ENCODE measurements at regions not wholly inside any gene's neighbourhood (a gene's known extent, or its start where the extent isn't known, plus 50 kb on each side); places are given as distances from the start of the nearest gene placed in this dataset.

DNA sequence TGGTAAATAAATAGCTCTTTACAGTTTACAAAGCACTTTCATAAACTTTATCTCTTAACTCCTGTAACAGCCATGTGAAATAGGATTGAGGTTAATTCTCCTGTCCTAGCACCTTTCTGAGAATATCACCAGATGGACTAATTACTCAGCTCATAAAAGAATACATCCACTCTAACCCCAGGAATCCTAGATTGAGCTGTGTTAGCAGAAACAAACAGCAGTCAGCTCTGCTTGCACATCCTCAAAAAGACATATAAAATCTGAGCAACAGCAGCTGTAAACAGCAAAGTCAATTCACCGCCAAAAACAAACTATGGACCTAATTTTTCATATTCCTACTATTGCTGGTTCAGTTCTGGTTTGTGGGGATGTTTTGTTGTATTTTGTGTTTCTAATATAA is 182.8 kb downstream of the QDPR start:
- SMC1A ChIA-PET (ENCODE audit: uncharacterized antibody, unreplicated experiment), result interaction anchor here (0.5 to 1.4 kb wide), 7 partner anchors 8 to 1038 kb away, joined by 3 to 7 read pairs (median 4); no protein-coding TSS in a partner anchor
- in situ Hi-C loops (cut with MboI) (loop anchor here (10.0 kb wide), 2 partner anchors 414 to 1044 kb away; no protein-coding TSS in a partner anchor), intact Hi-C loops (cut with micrococcal nuclease; ENCODE audit: unreplicated experiment) (loop anchor here (10.0 kb wide), 1 partner anchor 1034 kb away; no protein-coding TSS in a partner anchor)
- TF ChIP-seq ETV6 (conservative IDR thresholded peaks at IDR 0.05 in 1 of 2, IDR thresholded peaks at IDR 0.05 in 1 of 2; ENCODE audit: borderline replicate concordance in 1 of 2, low read depth in 1 of 2) (no peak), NFYB (IDR thresholded peaks at IDR 0.05; ENCODE audit: insufficient read depth, low read depth, low read length) (no peak), SRF (IDR thresholded peaks at IDR 0.05; ENCODE audit: low read depth in 2 of 2, low read length in 2 of 2) (no peak), YBX1 (IDR thresholded peaks at IDR 0.05) (no peak), NFXL1 (IDR thresholded peaks at IDR 0.05; ENCODE audit: borderline replicate concordance) (no peak), SIN3A (IDR thresholded peaks at IDR 0.05; ENCODE audit: low read depth, low read length) (no peak), ZNF217 (IDR thresholded peaks at IDR 0.05) (no peak), DPF2 (IDR thresholded peaks at IDR 0.05) (no peak), SUPT20H (IDR thresholded peaks at IDR 0.05; ENCODE audit: borderline replicate concordance, control insufficient read depth, low read depth, low read length) (no peak), SMARCA5 (IDR thresholded peaks at IDR 0.05) (no peak), MEF2B (IDR thresholded peaks at IDR 0.05; ENCODE audit: partially characterized antibody, poor library complexity, severe bottlenecking) (no peak)
- TF ChIP-seq, protein P1, sequence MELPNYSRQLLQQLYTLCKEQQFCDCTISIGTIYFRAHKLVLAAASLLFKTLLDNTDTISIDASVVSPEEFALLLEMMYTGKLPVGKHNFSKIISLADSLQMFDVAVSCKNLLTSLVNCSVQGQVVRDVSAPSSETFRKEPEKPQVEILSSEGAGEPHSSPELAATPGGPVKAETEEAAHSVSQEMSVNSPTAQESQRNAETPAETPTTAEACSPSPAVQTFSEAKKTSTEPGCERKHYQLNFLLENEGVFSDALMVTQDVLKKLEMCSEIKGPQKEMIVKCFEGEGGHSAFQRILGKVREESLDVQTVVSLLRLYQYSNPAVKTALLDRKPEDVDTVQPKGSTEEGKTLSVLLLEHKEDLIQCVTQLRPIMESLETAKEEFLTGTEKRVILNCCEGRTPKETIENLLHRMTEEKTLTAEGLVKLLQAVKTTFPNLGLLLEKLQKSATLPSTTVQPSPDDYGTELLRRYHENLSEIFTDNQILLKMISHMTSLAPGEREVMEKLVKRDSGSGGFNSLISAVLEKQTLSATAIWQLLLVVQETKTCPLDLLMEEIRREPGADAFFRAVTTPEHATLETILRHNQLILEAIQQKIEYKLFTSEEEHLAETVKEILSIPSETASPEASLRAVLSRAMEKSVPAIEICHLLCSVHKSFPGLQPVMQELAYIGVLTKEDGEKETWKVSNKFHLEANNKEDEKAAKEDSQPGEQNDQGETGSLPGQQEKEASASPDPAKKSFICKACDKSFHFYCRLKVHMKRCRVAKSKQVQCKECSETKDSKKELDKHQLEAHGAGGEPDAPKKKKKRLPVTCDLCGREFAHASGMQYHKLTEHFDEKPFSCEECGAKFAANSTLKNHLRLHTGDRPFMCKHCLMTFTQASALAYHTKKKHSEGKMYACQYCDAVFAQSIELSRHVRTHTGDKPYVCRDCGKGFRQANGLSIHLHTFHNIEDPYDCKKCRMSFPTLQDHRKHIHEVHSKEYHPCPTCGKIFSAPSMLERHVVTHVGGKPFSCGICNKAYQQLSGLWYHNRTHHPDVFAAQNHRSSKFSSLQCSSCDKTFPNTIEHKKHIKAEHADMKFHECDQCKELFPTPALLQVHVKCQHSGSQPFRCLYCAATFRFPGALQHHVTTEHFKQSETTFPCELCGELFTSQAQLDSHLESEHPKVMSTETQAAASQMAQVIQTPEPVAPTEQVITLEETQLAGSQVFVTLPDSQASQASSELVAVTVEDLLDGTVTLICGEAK (IDR thresholded peaks at IDR 0.05; ENCODE audit: borderline replicate concordance), result no peak
- Histone ChIP-seq H3K9ac (ENCODE audit: control insufficient read depth, insufficient read depth, low read length) (no peak overlapping the region), H3K4me2 (ENCODE audit: control insufficient read depth, insufficient read depth) (no peak overlapping the region), H3K79me2 (ENCODE audit: control insufficient read depth, insufficient read depth, low read length) (no peaks in the 10 kb centered on the region), H3K27ac (ENCODE audit: control insufficient read depth, insufficient read depth) (no peak overlapping the region), H3K4me1 (ENCODE audit: control insufficient read depth, insufficient read depth, low read length) (no peaks in the 10 kb centered on the region), H3K4me3 (no peak overlapping the region), H3K27me3 (replicated peaks in 1 of 2; ENCODE audit: control insufficient read depth in 2 of 2, insufficient read depth in 2 of 2, low read length in 1 of 2) (no peaks in the 10 kb centered on the region), H3K9me3 (replicated peaks; ENCODE audit: control insufficient read depth, insufficient read depth, low read length) (no peaks in the 10 kb centered on the region), H2AFZ (ENCODE audit: control insufficient read depth, low read depth, low read length) (no peak overlapping the region), H3K36me3 (ENCODE audit: control insufficient read depth in 2 of 2, insufficient read depth in 2 of 2, low read length in 1 of 2) (no peaks in the 10 kb centered on the region), H4K20me1 (ENCODE audit: control insufficient read depth, insufficient read depth) (no peaks in the 10 kb centered on the region)
- no TSS peak for BruUV-seq (replicated peaks)
- no peak for ATAC-seq
- FAIRE-seq, result no peak
- CTCF ChIA-PET, result interaction anchor here (0.9 to 2.3 kb wide), 10 partner anchors 9 to 1123 kb away, joined by 3 to 17 read pairs (median 5); no protein-coding TSS in a partner anchor
- RAD21 ChIA-PET (ENCODE audit: unreplicated experiment), result interaction anchor here (1.0 to 1.7 kb wide), 4 partner anchors 9 to 118 kb away, joined by 3 to 10 read pairs (median 4); no protein-coding TSS in a partner anchor
- POLR2A ChIA-PET, result interaction anchor here (1.0 kb wide), 1 partner anchor 9 kb away, joined by 4 read pairs; no protein-coding TSS in a partner anchor
- DNase-seq (ENCODE audit: low read depth, low spot score), result no peak
- 55% methylated on average over 1 of the region's 1 CpG for WGBS (ENCODE audit: insufficient coverage, insufficient replicate concordance, low lambda C conversion rate, missing lambda C conversion rate)
